ENCODE measurements at regions not wholly inside any gene's neighbourhood (a gene's known extent, or its start where the extent isn't known, plus 50 kb on each side); places are given as distances from the start of the nearest gene placed in this dataset.

GRCh38 chr2:129737660-129738527 is 241.6 kb upstream of the RAB6C start:
- Histone ChIP-seq H3K4me3 (no peak overlapping the region), H3K27ac (no peak overlapping the region), H3K9me3 (no peaks in the 10 kb centered on the region), H3K4me1 (no peaks in the 10 kb centered on the region), H3K36me3 (ENCODE audit: insufficient read depth in 1 of 2, low read depth in 1 of 2) (no peaks in the 10 kb centered on the region), H3K27me3 (ENCODE audit: insufficient read depth in 3 of 3, low read length in 2 of 3) (peaks cover 0 to 3% (median 0%) of the 10 kb centered on the region in 3 donors)
- no peak for DNase-seq
- WGBS, 3 donors, result 79 to 84% (median 83%) methylated on average over 15 of the region's 15 CpGs
- intact Hi-C loops (cut with DNase I), result no loop called here
- no peak for ATAC-seq
- TF ChIP-seq, protein P1, sequence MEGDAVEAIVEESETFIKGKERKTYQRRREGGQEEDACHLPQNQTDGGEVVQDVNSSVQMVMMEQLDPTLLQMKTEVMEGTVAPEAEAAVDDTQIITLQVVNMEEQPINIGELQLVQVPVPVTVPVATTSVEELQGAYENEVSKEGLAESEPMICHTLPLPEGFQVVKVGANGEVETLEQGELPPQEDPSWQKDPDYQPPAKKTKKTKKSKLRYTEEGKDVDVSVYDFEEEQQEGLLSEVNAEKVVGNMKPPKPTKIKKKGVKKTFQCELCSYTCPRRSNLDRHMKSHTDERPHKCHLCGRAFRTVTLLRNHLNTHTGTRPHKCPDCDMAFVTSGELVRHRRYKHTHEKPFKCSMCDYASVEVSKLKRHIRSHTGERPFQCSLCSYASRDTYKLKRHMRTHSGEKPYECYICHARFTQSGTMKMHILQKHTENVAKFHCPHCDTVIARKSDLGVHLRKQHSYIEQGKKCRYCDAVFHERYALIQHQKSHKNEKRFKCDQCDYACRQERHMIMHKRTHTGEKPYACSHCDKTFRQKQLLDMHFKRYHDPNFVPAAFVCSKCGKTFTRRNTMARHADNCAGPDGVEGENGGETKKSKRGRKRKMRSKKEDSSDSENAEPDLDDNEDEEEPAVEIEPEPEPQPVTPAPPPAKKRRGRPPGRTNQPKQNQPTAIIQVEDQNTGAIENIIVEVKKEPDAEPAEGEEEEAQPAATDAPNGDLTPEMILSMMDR (IDR thresholded peaks at IDR 0.05), result no peak

GRCh38 chr2:129738799-129739198 is 240.7 kb upstream of the RAB6C start:
- ATAC-seq (no peak), DNase-seq (no peak)
- TF ChIP-seq, protein P1 (IDR thresholded peaks at IDR 0.05), result no peak
- H3K4me3 ChIP-seq, result no peak overlapping the region
- no peaks in the 10 kb centered on the region for H3K4me1 ChIP-seq
- H3K36me3 ChIP-seq (ENCODE audit: insufficient read depth in 1 of 2, low read depth in 1 of 2), result no peaks in the 10 kb centered on the region
- no peaks in the 10 kb centered on the region for H3K9me3 ChIP-seq
- intact Hi-C loops (cut with DNase I), result no loop called here
- H3K27me3 ChIP-seq (ENCODE audit: insufficient read depth in 3 of 3, low read length in 2 of 3), result peaks cover 0 to 3% (median 0%) of the 10 kb centered on the region in 3 donors
- WGBS, 3 donors, result 89 to 90% (median 90%) methylated on average over 16 of the region's 16 CpGs
- H3K27ac ChIP-seq, result no peak overlapping the region

DNA sequence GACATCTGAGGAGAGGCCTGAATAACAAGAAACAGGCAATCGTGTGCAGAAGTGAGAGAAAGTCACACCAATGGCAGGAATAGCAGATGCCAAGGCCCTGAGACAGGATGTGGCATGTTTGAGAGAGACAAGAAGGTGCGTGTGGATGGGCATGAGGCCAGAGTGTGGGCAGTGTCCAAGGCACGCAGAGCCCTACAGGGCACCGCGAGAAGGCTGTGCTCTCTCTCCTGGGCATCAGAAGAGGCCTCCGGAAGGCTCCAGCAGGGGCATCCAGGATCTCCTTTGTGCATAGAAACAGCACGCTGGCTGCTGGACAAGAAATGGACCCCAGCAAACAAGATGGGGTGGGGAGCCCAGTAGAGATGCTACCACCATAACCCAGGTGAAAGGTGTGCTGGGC is 239.0 kb upstream of the RAB6C start:
- no peaks in the 10 kb centered on the region for H3K36me3 ChIP-seq (ENCODE audit: insufficient read depth in 1 of 2, low read depth in 1 of 2)
- H3K4me1 ChIP-seq, result no peaks in the 10 kb centered on the region
- H3K9me3 ChIP-seq, result no peaks in the 10 kb centered on the region
- H3K4me3 ChIP-seq, result no peak overlapping the region
- H3K27ac ChIP-seq, result no peak overlapping the region
- 74 to 81% (median 78%) methylated on average over 7 of the region's 7 CpGs for WGBS, 3 donors
- ATAC-seq (no peak), DNase-seq (no peak)
- peaks cover 0 to 3% (median 0%) of the 10 kb centered on the region in 3 donors for H3K27me3 ChIP-seq (ENCODE audit: insufficient read depth in 3 of 3, low read length in 2 of 3)
- TF ChIP-seq, protein P1 (IDR thresholded peaks at IDR 0.05), result no peak
- intact Hi-C loops (cut with DNase I), result no loop called here

DNA sequence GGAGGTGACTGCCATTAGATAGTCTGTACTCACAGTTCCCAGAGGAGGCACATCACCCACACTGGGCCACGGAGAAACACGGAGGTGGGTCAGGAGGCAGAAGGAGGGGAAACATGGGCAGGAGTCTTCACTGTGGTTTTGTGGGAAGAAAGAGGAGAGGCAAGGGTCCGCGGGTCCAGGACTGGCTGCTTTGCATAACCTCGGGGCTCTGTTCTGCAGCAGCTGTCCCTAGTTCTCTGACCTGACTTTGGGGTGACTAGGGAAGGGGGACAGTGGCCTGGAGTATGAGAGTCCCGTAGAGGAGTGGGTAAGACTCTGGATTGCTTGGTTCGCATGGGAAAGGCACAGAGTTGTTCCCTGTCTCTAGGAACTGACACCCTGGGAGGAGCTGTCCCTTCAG is 238.3 kb upstream of the RAB6C start:
- H3K36me3 ChIP-seq (ENCODE audit: insufficient read depth in 1 of 2, low read depth in 1 of 2), result no peaks in the 10 kb centered on the region
- no peak for DNase-seq
- intact Hi-C loops (cut with DNase I), result no loop called here
- TF ChIP-seq, protein P1 (IDR thresholded peaks at IDR 0.05), result no peak
- H3K4me1 ChIP-seq, result no peaks in the 10 kb centered on the region
- H3K4me3 ChIP-seq, result no peak overlapping the region
- no peaks in the 10 kb centered on the region for H3K9me3 ChIP-seq
- H3K27ac ChIP-seq, result no peak overlapping the region
- peaks cover 0 to 3% (median 0%) of the 10 kb centered on the region in 3 donors for H3K27me3 ChIP-seq (ENCODE audit: insufficient read depth in 3 of 3, low read length in 2 of 3)
- ATAC-seq, result no peak
- WGBS, 3 donors, result 79 to 80% (median 79%) methylated on average over 7 of the region's 7 CpGs

Measured in psoas muscle (tissue), 7 donors.